IMR-90 (cell line): ENCODE measurements at regions not wholly inside any gene's neighbourhood (a gene's known extent, or its start where the extent isn't known, plus 50 kb on each side); places are given as distances from the start of the nearest gene placed in this dataset.
A peak's percentile ranks its signal among the peaks of the same experiment; 100 is the strongest.

Experiments
- ATAC-seq: fragments of 200-7000 bp; cut with Tn5 transposase; 2 replicates; pipeline ENCODE4 v1.9.1; 2020; ENCODE audit warnings: low read depth, mild to moderate bottlenecking, moderate library complexity
- BruUV-seq: library from RNA; stranded (reverse); fragments of 400-500 nt; replicated peaks from 2 replicates; lab custom pipeline; 2021; lab: Mats Ljungman, UMichigan
- CTCF ChIA-PET: fragments of 300-600 bp; formaldehyde crosslinking; extraction: SDS; loops from one replicate; lab custom pipeline; 2021; ENCODE audit warnings: antibody characterized with exemption; lab: Yijun Ruan, JAX
- POLR2A ChIA-PET: fragments of 300-600 bp; sonication (Branson Sonifier 250); formaldehyde crosslinking; loops from one replicate; lab custom pipeline; 2022; ENCODE audit warnings: antibody characterized with exemption; ENCODE audit not compliant: unreplicated experiment; lab: Charles Lee
- DNase-seq: peaks from one replicate; pipeline ENCODE4 v3.0.0; 2013
- H2AFZ ChIP-seq: replicated peaks from 2 replicates; pipeline ENCODE3; 2013; ENCODE audit warnings: low read length, mild to moderate bottlenecking; ENCODE audit not compliant: poor library complexity
- H2AK5ac ChIP-seq: 2 replicates; pipeline ENCODE4 v1.6.1; 2013; ENCODE audit warnings: low read depth, low read length, inconsistent platforms
- H2AK9ac ChIP-seq: replicated peaks from 2 replicates; pipeline ENCODE3; 2013; ENCODE audit warnings: mild to moderate bottlenecking, low read depth, low read length, moderate library complexity; ENCODE audit not compliant: poor library complexity
- H2BK120ac ChIP-seq: 2 replicates; pipeline ENCODE4 v1.6.1; 2013; ENCODE audit warnings: low read depth, low read length, inconsistent platforms
- H2BK15ac ChIP-seq: 3 replicates; pipeline ENCODE4 v1.6.1; 2013; ENCODE audit warnings: low read depth, low read length, inconsistent platforms
- H2BK20ac ChIP-seq: 2 replicates; pipeline ENCODE4 v1.6.1; 2013; ENCODE audit warnings: low read depth, mild to moderate bottlenecking, inconsistent platforms, low read length, moderate library complexity
- H2BK5ac ChIP-seq: 2 replicates; pipeline ENCODE4 v1.6.1; 2013; ENCODE audit warnings: mild to moderate bottlenecking, low read depth, low read length, inconsistent platforms; ENCODE audit not compliant: poor library complexity, severe bottlenecking
- H3K14ac ChIP-seq: replicated peaks from 2 replicates; pipeline ENCODE4 v1.6.1; 2013; ENCODE audit warnings: low read depth, low read length, inconsistent platforms
- H3K18ac ChIP-seq: 2 replicates; pipeline ENCODE4 v1.6.1; 2013; ENCODE audit warnings: low read depth, low read length, control low read depth
- H3K23ac ChIP-seq: 2 replicates; pipeline ENCODE4 v1.6.1; 2013; ENCODE audit warnings: low read depth, low read length, inconsistent platforms
- H3K27ac ChIP-seq: 2 replicates; pipeline ENCODE4 v1.5.1; 2013; ENCODE audit warnings: mild to moderate bottlenecking, control low read depth, low read length; ENCODE audit not compliant: insufficient read depth
- H3K27me3 ChIP-seq: 2 replicates; pipeline ENCODE4 v1.6.1; 2013; ENCODE audit warnings: low read length; ENCODE audit not compliant: control insufficient read depth, insufficient read depth
- H3K36me3 ChIP-seq: 2 replicates; pipeline ENCODE4 v1.6.1; 2013; ENCODE audit warnings: low read length, mixed read lengths; ENCODE audit not compliant: control insufficient read depth, insufficient read depth
- H3K4ac ChIP-seq: 2 replicates; pipeline ENCODE4 v1.6.1; 2013; ENCODE audit warnings: low read depth, low read length, inconsistent platforms
- H3K4me1 ChIP-seq: 2 replicates; pipeline ENCODE4 v1.6.1; 2013; ENCODE audit warnings: low read length, mixed read lengths; ENCODE audit not compliant: control insufficient read depth, insufficient read depth
- H3K4me2 ChIP-seq: 2 replicates; pipeline ENCODE4 v1.6.1; 2013; ENCODE audit warnings: low read depth, mild to moderate bottlenecking, control low read depth, low read length, moderate library complexity
- H3K4me3 ChIP-seq: 2 replicates; pipeline ENCODE4 v1.5.1; 2013; ENCODE audit warnings: low read depth, mild to moderate bottlenecking, control low read depth, low read length, moderate library complexity; ENCODE audit not compliant: insufficient read depth
- H3K56ac ChIP-seq: 2 replicates; pipeline ENCODE4 v1.6.1; 2013; ENCODE audit warnings: low read length, inconsistent platforms; ENCODE audit not compliant: insufficient read depth; ENCODE audit errors: extremely low read depth
- H3K79me1 ChIP-seq, 2 experiments: 2 replicates each; pipeline ENCODE4 v1.6.1; 2013; ENCODE audit warnings: low read length in 2 of 2, inconsistent platforms in 1 of 2, low read depth in 1 of 2
- H3K9ac ChIP-seq: 2 replicates; pipeline ENCODE4 v1.6.1; 2013; ENCODE audit warnings: low read depth, low read length, control low read depth
- H3K9me1 ChIP-seq: 2 replicates; pipeline ENCODE4 v1.6.1; 2013; ENCODE audit warnings: low read length, inconsistent platforms; ENCODE audit not compliant: insufficient read depth
- H3K9me3 ChIP-seq: 2 replicates; pipeline ENCODE4 v1.6.1; 2013; ENCODE audit warnings: low read length; ENCODE audit not compliant: control insufficient read depth, insufficient read depth
- H4K20me1 ChIP-seq: 2 replicates; pipeline ENCODE4 v1.6.1; 2013; ENCODE audit warnings: low read length, inconsistent platforms; ENCODE audit not compliant: insufficient read depth
- H4K5ac ChIP-seq: 2 replicates; pipeline ENCODE4 v1.6.1; 2013; ENCODE audit warnings: mild to moderate bottlenecking, low read depth, low read length, control low read depth
- H4K8ac ChIP-seq, 2 experiments: 2 replicates each; pipeline ENCODE4 v1.6.1; 2013; ENCODE audit warnings: low read depth in 2 of 2, low read length in 2 of 2, control low read depth in 1 of 2, inconsistent platforms in 1 of 2
- H4K91ac ChIP-seq: 2 replicates; pipeline ENCODE4 v1.6.1; 2013; ENCODE audit warnings: low read depth, low read length, inconsistent platforms; ENCODE audit not compliant: insufficient read depth
- BHLHE40 ChIP-seq: fragments of 150-350 bp; IDR thresholded peaks from 2 replicates; pipeline ENCODE4 v1.6.1; 2016; ENCODE audit warnings: mild to moderate bottlenecking, low read depth, low read length
- CEBPB ChIP-seq: IDR thresholded peaks from 2 replicates; pipeline ENCODE4 v1.6.1; 2012; ENCODE audit warnings: low read depth, low read length, improper control_type of control experiment
- CHD1 ChIP-seq: IDR thresholded peaks from 2 replicates; pipeline ENCODE4 v1.6.1; 2012; ENCODE audit warnings: low read depth, low read length, improper control_type of control experiment
- CTCF ChIP-seq: conservative IDR thresholded peaks from 2 replicates; pipeline ENCODE4 v1.5.1; 2012; ENCODE audit warnings: mild to moderate bottlenecking, low read depth, low read length, improper control_type of control experiment
- ELK1 ChIP-seq: fragments of 150-350 bp; IDR thresholded peaks from 2 replicates; pipeline ENCODE4 v1.6.1; 2016; ENCODE audit warnings: low read depth, mild to moderate bottlenecking, low read length, moderate library complexity, borderline replicate concordance
- FOS ChIP-seq: fragments of 150-350 bp; IDR thresholded peaks from 2 replicates; pipeline ENCODE4 v1.6.1; 2016; ENCODE audit warnings: low read depth, low read length
- MAFK ChIP-seq: IDR thresholded peaks from 2 replicates; pipeline ENCODE4 v1.6.1; 2012; ENCODE audit warnings: low read depth, low read length, improper control_type of control experiment
- MAZ ChIP-seq: IDR thresholded peaks from 2 replicates; pipeline ENCODE4 v1.6.1; 2012; ENCODE audit warnings: low read depth, mild to moderate bottlenecking, low read length, improper control_type of control experiment, moderate library complexity, borderline replicate concordance
- MXI1 ChIP-seq: IDR thresholded peaks from 2 replicates; pipeline ENCODE4 v1.6.1; 2012; ENCODE audit warnings: low read depth, mild to moderate bottlenecking, low read length, moderate library complexity, borderline replicate concordance
- NFE2L2 ChIP-seq: fragments of 150-350 bp; IDR thresholded peaks from 2 replicates; pipeline ENCODE4 v1.6.1; 2016; ENCODE audit warnings: low read depth, mild to moderate bottlenecking, low read length
- POLR2A ChIP-seq: IDR thresholded peaks from 2 replicates; pipeline ENCODE4 v1.6.1; 2012; ENCODE audit warnings: mild to moderate bottlenecking, low read depth, low read length
- RAD21 ChIP-seq: IDR thresholded peaks from 2 replicates; pipeline ENCODE4 v1.6.1; 2012; ENCODE audit warnings: low read length, improper control_type of control experiment
- RCOR1 ChIP-seq: IDR thresholded peaks from 2 replicates; pipeline ENCODE4 v1.6.1; 2012; ENCODE audit warnings: mild to moderate bottlenecking, low read length, improper control_type of control experiment; ENCODE audit not compliant: insufficient replicate concordance
- SMC3 ChIP-seq: fragments of 150-350 bp; IDR thresholded peaks from 2 replicates; pipeline ENCODE4 v1.6.1; 2016; ENCODE audit warnings: low read depth, mild to moderate bottlenecking, antibody characterized with exemption, low read length, moderate library complexity
- WGBS, 2 experiments: methylation state at CpG; one replicate each; pipeline versions ENCODE4 v1.1.5 to v1.1.7; 2013; ENCODE audit warnings: missing lambda C conversion rate in 2 of 2; ENCODE audit not compliant: insufficient read length in 1 of 2; ENCODE audit errors: extremely low coverage in 2 of 2; 5-methylcytosine and 5-hydroxymethylcytosine counted together
- dilution Hi-C: fragments of 300-500 bp; cut with HindIII; formaldehyde crosslinking; loops from one replicate; pipeline ENCODE4 v1.14.3; 2018; ENCODE audit warnings: low sequenced_read_pairs; ENCODE audit not compliant: unreplicated experiment
- in situ Hi-C: fragments of 300-500 bp; cut with MboI; formaldehyde crosslinking; loops from 3 replicates; pipeline ENCODE4 v1.14.3; 2019; ENCODE audit warnings: low sequenced_read_pairs, inconsistent platforms, mixed read lengths
- intact Hi-C: fragments of 100-400 bp; cut with micrococcal nuclease; formaldehyde crosslinking; loops from 2 replicates; pipeline ENCODE4 v1.10.0; 2022

DNA sequence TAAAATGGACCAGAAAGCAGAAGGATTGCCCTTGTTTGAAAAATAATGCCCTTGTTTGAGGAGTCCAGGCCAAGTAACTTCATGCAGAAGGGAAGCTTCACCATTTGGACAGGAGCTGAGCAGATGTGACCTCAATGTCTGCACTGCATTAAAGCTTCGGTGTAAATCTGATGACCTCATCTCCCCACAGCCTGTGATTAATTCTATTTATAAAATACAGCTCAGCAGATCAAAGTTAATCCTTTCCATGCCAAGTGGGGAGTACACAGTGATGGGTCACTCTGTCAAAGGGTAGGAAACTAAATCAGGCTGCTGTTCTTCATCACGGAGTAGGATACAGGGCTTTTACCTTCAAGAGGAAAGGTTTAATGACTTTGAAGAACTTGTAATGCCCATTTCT lies 533.7 kb downstream of the RPS29 start:
- POLR2A ChIA-PET: no interaction called here

More for the DNA sequence above, 533.7 kb downstream of the RPS29 start:
- Histone ChIP-seq H3K36me3 (no peaks in the 10 kb centered on the region), H3K79me1 (no peaks in the 10 kb centered on the region), H2BK20ac (no peak overlapping the region), H4K5ac (no peak overlapping the region), H3K27ac (no peak overlapping the region), H3K27me3 (no peaks in the 10 kb centered on the region), H2BK5ac (no peak overlapping the region), H3K4me3 (no peak overlapping the region), H3K18ac (no peak overlapping the region), H3K9me3 (0 out of 2 replicates have a peak, but pooled peaks cover 2% of the 10 kb centered on the region), H3K4me2 (no peak overlapping the region), H2AFZ (no peak overlapping the region), H3K9me1 (no peaks in the 10 kb centered on the region), H2AK9ac (no peak overlapping the region), H3K14ac (no peak overlapping the region), H4K8ac (no peak overlapping the region), H4K20me1 (no peaks in the 10 kb centered on the region), H2BK15ac (no peak overlapping the region), H2BK120ac (no peak overlapping the region), H2AK5ac (no peak overlapping the region), H4K91ac (no peak overlapping the region), H3K4me1 (peaks cover 9% of the 10 kb centered on the region), H3K56ac (no peak overlapping the region), H3K9ac (no peak overlapping the region), H3K23ac (no peak overlapping the region), H3K4ac (no peak overlapping the region)
- TF ChIP-seq MXI1 (no peak), CEBPB (no peak), CHD1 (no peak), NFE2L2 (no peak), CTCF (no peak), POLR2A (no peak), RCOR1 (no peak), BHLHE40 (no peak), RAD21 (no peak), SMC3 (no peak), MAFK (no peak), MAZ (no peak), ELK1 (no peak), FOS (no peak)
- ATAC-seq (peak; percentile 30), DNase-seq (peak; percentile 80)
- BruUV-seq: no TSS peak
- intact Hi-C loops (no loop called here), dilution Hi-C loops (no loop called here), in situ Hi-C loops (no loop called here)
- WGBS, 2 experiments: no CpG with 5 or more reads among the region's 2 CpGs
- CTCF ChIA-PET: no interaction called here
